Astrocyte (in vitro differentiated cells and primary cell): ENCODE measurements at regions not wholly inside any gene's neighbourhood (a gene's known extent, or its start where the extent isn't known, plus 50 kb on each side); places are given as distances from the start of the nearest gene placed in this dataset.

ENCODE experiments used
- DNase-seq: peaks from one replicate; pipeline ENCODE4 v3.0.0-alpha.2; 2010; ENCODE audit warnings: low read depth
- FAIRE-seq: peaks from 2 replicates; lab custom pipeline; 2011; peaks lifted over from hg19 to GRCh38; lab: Jason Lieb, UNC
- H2AFZ ChIP-seq: 2 replicates; pipeline ENCODE4 v1.6.0; 2012; ENCODE audit warnings: low read depth, low read length, inconsistent platforms
- H3K27ac ChIP-seq: 2 replicates; pipeline ENCODE4 v1.5.1; 2011; ENCODE audit warnings: low read depth, low read length, inconsistent platforms
- H3K27me3 ChIP-seq: 2 replicates; pipeline ENCODE4 v1.6.0; 2011; ENCODE audit warnings: low read length, inconsistent platforms; ENCODE audit not compliant: insufficient read depth
- H3K36me3 ChIP-seq: 2 replicates; pipeline ENCODE4 v1.5.1; 2011; ENCODE audit warnings: low read length, inconsistent platforms; ENCODE audit not compliant: insufficient read depth
- H3K4me1 ChIP-seq: 2 replicates; pipeline ENCODE4 v1.5.1; 2011; ENCODE audit warnings: low read length, inconsistent platforms; ENCODE audit not compliant: insufficient read depth
- H3K4me2 ChIP-seq: 2 replicates; pipeline ENCODE4 v1.6.0; 2012; ENCODE audit warnings: low read length, inconsistent platforms
- H3K4me3 ChIP-seq: 2 replicates; pipeline ENCODE4 v1.5.1; 2011; ENCODE audit warnings: low read depth, mild to moderate bottlenecking, low read length, inconsistent platforms; ENCODE audit not compliant: insufficient read depth
- H3K79me2 ChIP-seq: 2 replicates; pipeline ENCODE4 v1.6.0; 2012; ENCODE audit warnings: mild to moderate bottlenecking, low read length, inconsistent platforms; ENCODE audit not compliant: insufficient read depth
- H3K9ac ChIP-seq: 2 replicates; pipeline ENCODE4 v1.6.0; 2012; ENCODE audit warnings: mild to moderate bottlenecking, low read length, inconsistent platforms
- H3K9me3 ChIP-seq: 2 replicates; pipeline ENCODE4 v1.5.1; 2012; ENCODE audit warnings: low read depth, mild to moderate bottlenecking, low read length, inconsistent platforms; ENCODE audit not compliant: insufficient read depth
- H4K20me1 ChIP-seq: 2 replicates; pipeline ENCODE4 v1.6.0; 2012; ENCODE audit warnings: low read length, inconsistent platforms; ENCODE audit not compliant: insufficient read depth
- H3K27ac Mint-ChIP-seq: one replicate; pipeline ENCODE4 v1.8.0; 2021; ENCODE audit warnings: mild to moderate bottlenecking, mixed read lengths; ENCODE audit not compliant: unreplicated experiment
- H3K27me3 Mint-ChIP-seq: one replicate; pipeline ENCODE4 v1.8.0; 2021; ENCODE audit warnings: low read depth, mixed read lengths; ENCODE audit not compliant: unreplicated experiment
- H3K36me3 Mint-ChIP-seq: one replicate; pipeline ENCODE4 v1.8.0; 2021; ENCODE audit warnings: low read depth, mixed read lengths; ENCODE audit not compliant: unreplicated experiment
- H3K4me1 Mint-ChIP-seq: one replicate; pipeline ENCODE4 v1.8.0; 2021; ENCODE audit warnings: low read depth, mixed read lengths; ENCODE audit not compliant: unreplicated experiment
- H3K4me3 Mint-ChIP-seq: one replicate; pipeline ENCODE4 v1.8.0; 2021; ENCODE audit warnings: mild to moderate bottlenecking, moderate library complexity, mixed read lengths; ENCODE audit not compliant: unreplicated experiment
- H3K9me3 Mint-ChIP-seq: one replicate; pipeline ENCODE4 v1.8.0; 2021; ENCODE audit warnings: mild to moderate bottlenecking, mixed read lengths; ENCODE audit not compliant: unreplicated experiment
- EZH2 ChIP-seq: IDR thresholded peaks from 2 replicates; pipeline ENCODE4 v1.6.1; 2012; ENCODE audit warnings: mild to moderate bottlenecking, low read length, inconsistent platforms; ENCODE audit not compliant: insufficient read depth
- TF ChIP-seq, protein P1 (sequence below): IDR thresholded peaks from 2 replicates; pipeline ENCODE4 v1.5.1; 2011; ENCODE audit warnings: low read depth, mild to moderate bottlenecking, inconsistent platforms, low read length, moderate library complexity; ENCODE audit not compliant: insufficient read depth

DNA sequence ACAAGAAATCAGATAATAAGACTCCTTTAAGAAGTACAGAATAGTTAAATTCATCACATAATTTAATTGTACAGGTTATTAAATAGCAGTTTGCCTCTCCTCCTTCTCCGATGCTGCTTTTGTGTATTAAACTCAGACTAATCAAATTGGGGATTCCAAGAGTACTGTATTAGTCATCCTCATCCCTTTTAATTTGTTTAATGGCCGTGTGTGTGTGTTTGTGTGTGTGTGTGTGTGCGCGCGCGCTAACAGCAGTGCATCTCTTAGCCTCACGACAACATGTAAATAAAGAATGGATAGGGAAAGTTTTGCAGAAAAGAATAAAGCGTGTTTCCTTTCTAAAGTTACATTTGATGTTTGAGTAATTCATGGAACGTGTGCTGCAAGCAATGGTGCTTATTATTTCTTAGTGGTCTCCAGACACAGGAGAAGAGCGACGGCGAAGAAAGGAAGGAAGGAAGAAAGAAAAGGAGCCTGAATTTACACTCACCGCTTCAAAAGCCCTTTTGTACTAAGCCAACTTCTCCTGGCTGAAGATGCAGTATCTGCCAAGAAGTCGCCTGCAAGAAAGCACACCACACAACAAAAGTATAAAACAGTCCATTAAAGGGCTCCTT is 220.3 kb downstream of the ASCL1 start:
- H3K79me2 ChIP-seq = no peaks in the 10 kb centered on the region
- H3K4me3 ChIP-seq = no peak overlapping the region
- H3K4me2 ChIP-seq = peak overlapping the region; percentile 47
- no peaks in the 10 kb centered on the region for H3K36me3 ChIP-seq
- H3K4me1 ChIP-seq = no peaks in the 10 kb centered on the region
- no peak overlapping the region for H2AFZ ChIP-seq
- H3K27ac Mint-ChIP-seq = no peak overlapping the region
- H4K20me1 ChIP-seq = no peaks in the 10 kb centered on the region
- FAIRE-seq (no peak), DNase-seq (no peak)
- H3K36me3 Mint-ChIP-seq = no peaks in the 10 kb centered on the region
- no peak for TF ChIP-seq EZH2
- TF ChIP-seq, protein P1, sequence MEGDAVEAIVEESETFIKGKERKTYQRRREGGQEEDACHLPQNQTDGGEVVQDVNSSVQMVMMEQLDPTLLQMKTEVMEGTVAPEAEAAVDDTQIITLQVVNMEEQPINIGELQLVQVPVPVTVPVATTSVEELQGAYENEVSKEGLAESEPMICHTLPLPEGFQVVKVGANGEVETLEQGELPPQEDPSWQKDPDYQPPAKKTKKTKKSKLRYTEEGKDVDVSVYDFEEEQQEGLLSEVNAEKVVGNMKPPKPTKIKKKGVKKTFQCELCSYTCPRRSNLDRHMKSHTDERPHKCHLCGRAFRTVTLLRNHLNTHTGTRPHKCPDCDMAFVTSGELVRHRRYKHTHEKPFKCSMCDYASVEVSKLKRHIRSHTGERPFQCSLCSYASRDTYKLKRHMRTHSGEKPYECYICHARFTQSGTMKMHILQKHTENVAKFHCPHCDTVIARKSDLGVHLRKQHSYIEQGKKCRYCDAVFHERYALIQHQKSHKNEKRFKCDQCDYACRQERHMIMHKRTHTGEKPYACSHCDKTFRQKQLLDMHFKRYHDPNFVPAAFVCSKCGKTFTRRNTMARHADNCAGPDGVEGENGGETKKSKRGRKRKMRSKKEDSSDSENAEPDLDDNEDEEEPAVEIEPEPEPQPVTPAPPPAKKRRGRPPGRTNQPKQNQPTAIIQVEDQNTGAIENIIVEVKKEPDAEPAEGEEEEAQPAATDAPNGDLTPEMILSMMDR = no peak
- H3K4me3 Mint-ChIP-seq = no peak overlapping the region
- H3K9me3 Mint-ChIP-seq = no peaks in the 10 kb centered on the region
- no peaks in the 10 kb centered on the region for H3K4me1 Mint-ChIP-seq
- no peaks in the 10 kb centered on the region for H3K27me3 ChIP-seq
- peaks cover 2% of the 10 kb centered on the region for H3K27me3 Mint-ChIP-seq
- no peak overlapping the region for H3K9ac ChIP-seq
- no peak overlapping the region for H3K27ac ChIP-seq
- H3K9me3 ChIP-seq = no peaks in the 10 kb centered on the region

DNA sequence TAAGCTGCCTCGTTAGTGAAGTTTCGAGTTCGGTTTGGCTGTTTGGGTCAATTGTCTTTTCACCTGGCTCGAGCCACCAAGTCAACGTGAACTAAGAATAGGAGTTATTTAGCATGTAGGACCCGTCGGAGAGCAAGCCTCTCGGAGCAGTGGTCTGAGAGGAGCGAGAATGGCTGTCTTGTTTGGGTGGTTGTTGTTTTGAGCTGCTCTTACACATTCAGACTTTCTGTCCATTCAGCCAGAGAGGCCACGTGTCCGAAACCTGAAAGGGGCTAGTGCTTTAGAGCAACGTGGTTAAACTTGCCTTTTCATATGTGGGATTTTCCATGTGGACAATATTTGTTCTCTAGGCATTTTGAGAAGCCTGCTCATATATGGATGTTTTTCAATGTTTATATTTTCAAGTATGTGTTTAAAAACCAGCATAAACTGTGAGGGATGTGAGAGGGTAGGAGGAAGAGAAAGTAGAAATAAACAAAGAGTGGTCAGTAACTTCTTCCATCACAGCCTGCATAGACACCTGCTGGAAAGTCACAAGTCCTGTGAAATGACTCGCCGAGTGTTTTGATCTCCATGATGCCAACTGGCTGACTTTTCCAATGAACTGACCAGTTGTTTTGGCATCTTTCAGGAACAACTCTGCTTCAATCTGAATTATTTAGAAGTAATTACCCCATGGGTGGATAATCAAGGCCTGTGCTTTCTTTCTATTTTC is 221.0 kb downstream of the ASCL1 start:
- no peaks in the 10 kb centered on the region for H3K4me1 Mint-ChIP-seq
- TF ChIP-seq EZH2 = no peak
- TF ChIP-seq, protein P1 = no peak
- Histone ChIP-seq H3K27ac (no peak overlapping the region), H3K79me2 (no peaks in the 10 kb centered on the region), H3K4me2 (peak overlapping the region; percentile 47), H3K9ac (no peak overlapping the region), H3K4me3 (no peak overlapping the region), H3K36me3 (no peaks in the 10 kb centered on the region), H3K4me1 (no peaks in the 10 kb centered on the region), H3K27me3 (no peaks in the 10 kb centered on the region), H2AFZ (no peak overlapping the region), H4K20me1 (no peaks in the 10 kb centered on the region), H3K9me3 (no peaks in the 10 kb centered on the region)
- H3K27ac Mint-ChIP-seq = no peak overlapping the region
- FAIRE-seq (no peak), DNase-seq (no peak)
- H3K36me3 Mint-ChIP-seq = no peaks in the 10 kb centered on the region
- H3K9me3 Mint-ChIP-seq = no peaks in the 10 kb centered on the region
- no peak overlapping the region for H3K4me3 Mint-ChIP-seq
- H3K27me3 Mint-ChIP-seq = peaks cover 2% of the 10 kb centered on the region
